ENCODE measurements at regions not wholly inside any gene's neighbourhood (a gene's known extent, or its start where the extent isn't known, plus 50 kb on each side); places are given as distances from the start of the nearest gene placed in this dataset.
A peak's percentile ranks its signal among the peaks of the same experiment; 100 is the strongest.

DNA sequence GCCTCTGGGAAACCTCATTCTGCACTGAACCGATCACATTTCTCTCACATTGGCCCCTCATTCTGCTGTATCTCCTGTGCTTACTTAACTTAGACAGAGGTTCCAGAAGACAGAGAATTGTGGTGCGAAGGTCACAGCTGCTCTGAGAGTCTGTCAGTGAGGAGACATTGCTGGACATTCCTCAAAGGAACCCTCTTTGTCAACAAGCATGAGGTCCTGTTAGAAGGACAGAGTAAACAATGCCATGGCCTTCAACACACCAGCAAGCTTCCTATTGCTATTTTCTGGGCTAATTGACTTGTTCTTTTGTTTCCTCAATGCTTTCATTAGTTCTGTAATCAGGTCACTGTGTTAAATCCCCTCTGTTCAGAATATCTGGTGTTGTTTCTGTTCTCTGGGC is 109.3 kb upstream of the FZD8 start:
- H3K9me3 Mint-ChIP-seq: no peaks in the 10 kb centered on the region
- no peaks in the 10 kb centered on the region for H3K36me3 Mint-ChIP-seq (ENCODE audit: low read depth)
- no peaks in the 10 kb centered on the region for H3K27me3 Mint-ChIP-seq (ENCODE audit: low read depth)
- DNase-seq (ENCODE audit: low read depth, low spot score): no peak
- TF ChIP-seq, protein P1, sequence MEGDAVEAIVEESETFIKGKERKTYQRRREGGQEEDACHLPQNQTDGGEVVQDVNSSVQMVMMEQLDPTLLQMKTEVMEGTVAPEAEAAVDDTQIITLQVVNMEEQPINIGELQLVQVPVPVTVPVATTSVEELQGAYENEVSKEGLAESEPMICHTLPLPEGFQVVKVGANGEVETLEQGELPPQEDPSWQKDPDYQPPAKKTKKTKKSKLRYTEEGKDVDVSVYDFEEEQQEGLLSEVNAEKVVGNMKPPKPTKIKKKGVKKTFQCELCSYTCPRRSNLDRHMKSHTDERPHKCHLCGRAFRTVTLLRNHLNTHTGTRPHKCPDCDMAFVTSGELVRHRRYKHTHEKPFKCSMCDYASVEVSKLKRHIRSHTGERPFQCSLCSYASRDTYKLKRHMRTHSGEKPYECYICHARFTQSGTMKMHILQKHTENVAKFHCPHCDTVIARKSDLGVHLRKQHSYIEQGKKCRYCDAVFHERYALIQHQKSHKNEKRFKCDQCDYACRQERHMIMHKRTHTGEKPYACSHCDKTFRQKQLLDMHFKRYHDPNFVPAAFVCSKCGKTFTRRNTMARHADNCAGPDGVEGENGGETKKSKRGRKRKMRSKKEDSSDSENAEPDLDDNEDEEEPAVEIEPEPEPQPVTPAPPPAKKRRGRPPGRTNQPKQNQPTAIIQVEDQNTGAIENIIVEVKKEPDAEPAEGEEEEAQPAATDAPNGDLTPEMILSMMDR (conservative IDR thresholded peaks at IDR 0.05): no peak
- no peak overlapping the region for H3K4me3 Mint-ChIP-seq
- peak overlapping the region; percentile 59 for H3K27ac Mint-ChIP-seq (ENCODE audit: unreplicated experiment)
- peaks cover 16% of the 10 kb centered on the region for H3K4me1 Mint-ChIP-seq

DNA sequence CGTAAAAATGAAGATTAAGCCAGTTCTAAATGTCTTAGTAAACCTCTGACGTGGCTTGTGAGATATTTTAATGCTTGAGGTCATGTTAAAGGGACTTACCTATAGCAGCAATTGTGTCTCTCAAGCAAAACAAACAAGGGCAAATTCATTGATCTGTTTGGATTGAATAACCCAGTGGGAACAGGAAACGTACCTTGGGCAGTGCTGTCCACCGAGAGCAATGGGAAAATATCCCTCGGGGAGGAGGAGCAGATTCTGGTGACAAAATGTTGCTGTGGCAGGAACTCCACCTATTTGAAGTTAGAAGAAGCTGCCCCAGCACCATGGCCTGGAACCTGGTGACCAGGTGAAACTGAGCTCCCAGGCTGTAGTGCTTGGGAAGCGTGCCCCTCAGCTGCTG is 107.1 kb upstream of the FZD8 start:
- DNase-seq (ENCODE audit: low read depth, low spot score): no peak
- peaks cover 16% of the 10 kb centered on the region for H3K4me1 Mint-ChIP-seq
- H3K9me3 Mint-ChIP-seq: no peaks in the 10 kb centered on the region
- H3K4me3 Mint-ChIP-seq: no peak overlapping the region
- H3K27me3 Mint-ChIP-seq (ENCODE audit: low read depth): no peaks in the 10 kb centered on the region
- H3K27ac Mint-ChIP-seq (ENCODE audit: unreplicated experiment): no peak overlapping the region
- no peaks in the 10 kb centered on the region for H3K36me3 Mint-ChIP-seq (ENCODE audit: low read depth)
- TF ChIP-seq, protein P1 (conservative IDR thresholded peaks at IDR 0.05): no peak

DNA sequence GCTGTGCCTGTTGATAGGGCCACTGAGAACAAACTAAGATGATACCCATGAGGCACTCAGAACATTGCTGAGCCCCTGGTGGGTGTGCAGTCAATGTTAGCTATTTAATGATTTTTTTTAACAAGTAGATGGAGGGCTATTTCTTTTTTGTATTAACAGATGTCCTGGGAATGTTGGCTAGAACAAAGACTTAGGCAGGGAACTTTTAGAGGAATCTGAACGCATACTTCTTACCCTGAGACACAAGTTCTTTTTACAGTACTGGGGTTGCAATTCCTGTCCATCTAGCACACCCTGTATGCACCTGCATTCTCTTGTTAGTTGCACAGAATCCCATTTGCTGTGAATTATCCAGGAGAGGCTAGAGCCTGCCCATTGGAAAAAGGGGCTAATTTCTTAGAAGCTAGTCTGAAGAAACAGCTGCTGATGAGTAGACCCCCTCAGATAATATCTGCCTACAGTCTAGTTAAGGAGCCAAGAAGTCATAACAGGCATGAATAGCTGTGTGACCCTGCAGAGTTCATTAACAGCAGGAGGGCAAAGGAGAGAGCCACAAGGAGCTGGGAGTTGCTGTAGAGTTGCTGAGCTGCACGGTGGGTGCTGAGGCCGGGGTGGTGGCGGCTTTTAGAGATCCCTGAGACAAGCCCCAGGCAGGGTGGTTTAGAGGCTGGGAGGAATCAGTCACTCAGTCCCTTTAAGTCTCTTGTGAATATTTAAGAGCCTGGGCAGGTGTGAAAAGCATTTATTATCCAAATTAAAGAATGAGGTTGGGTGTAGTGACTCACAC is 103.7 kb upstream of the FZD8 start:
- H3K4me1 Mint-ChIP-seq: peaks cover 9% of the 10 kb centered on the region
- no peak for DNase-seq (ENCODE audit: low read depth, low spot score)
- H3K36me3 Mint-ChIP-seq (ENCODE audit: low read depth): no peaks in the 10 kb centered on the region
- H3K9me3 Mint-ChIP-seq: no peaks in the 10 kb centered on the region
- TF ChIP-seq, protein P1 (conservative IDR thresholded peaks at IDR 0.05): no peak
- H3K27me3 Mint-ChIP-seq (ENCODE audit: low read depth): no peaks in the 10 kb centered on the region
- no peak overlapping the region for H3K4me3 Mint-ChIP-seq
- peak overlapping the region; percentile 5 for H3K27ac Mint-ChIP-seq (ENCODE audit: unreplicated experiment)

DNA sequence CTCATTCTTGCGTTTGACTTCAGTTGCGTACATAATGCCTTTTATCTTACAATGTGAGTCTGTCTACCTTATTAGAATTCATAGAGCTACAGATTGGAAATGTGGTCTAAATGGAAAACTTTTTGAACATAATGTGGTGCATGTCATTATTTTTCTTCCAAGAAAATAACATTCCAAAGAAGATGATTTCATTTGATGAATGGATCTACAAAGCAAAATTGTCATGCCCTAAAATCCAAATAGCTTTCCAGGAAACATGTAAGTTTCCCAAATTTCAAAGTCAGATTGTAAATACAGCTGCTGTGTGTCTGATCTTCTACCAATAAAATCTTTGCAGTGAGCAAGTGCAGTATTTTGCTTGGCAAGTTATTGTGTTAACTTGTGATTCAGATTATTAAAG is 101.8 kb upstream of the FZD8 start:
- no peak overlapping the region for H3K27ac Mint-ChIP-seq (ENCODE audit: unreplicated experiment)
- H3K27me3 Mint-ChIP-seq (ENCODE audit: low read depth): no peaks in the 10 kb centered on the region
- no peaks in the 10 kb centered on the region for H3K4me1 Mint-ChIP-seq
- TF ChIP-seq, protein P1 (conservative IDR thresholded peaks at IDR 0.05): no peak
- H3K9me3 Mint-ChIP-seq: peaks cover 2% of the 10 kb centered on the region
- peaks cover 2% of the 10 kb centered on the region for H3K36me3 Mint-ChIP-seq (ENCODE audit: low read depth)
- H3K4me3 Mint-ChIP-seq: no peak overlapping the region
- no peak for DNase-seq (ENCODE audit: low read depth, low spot score)

DNA sequence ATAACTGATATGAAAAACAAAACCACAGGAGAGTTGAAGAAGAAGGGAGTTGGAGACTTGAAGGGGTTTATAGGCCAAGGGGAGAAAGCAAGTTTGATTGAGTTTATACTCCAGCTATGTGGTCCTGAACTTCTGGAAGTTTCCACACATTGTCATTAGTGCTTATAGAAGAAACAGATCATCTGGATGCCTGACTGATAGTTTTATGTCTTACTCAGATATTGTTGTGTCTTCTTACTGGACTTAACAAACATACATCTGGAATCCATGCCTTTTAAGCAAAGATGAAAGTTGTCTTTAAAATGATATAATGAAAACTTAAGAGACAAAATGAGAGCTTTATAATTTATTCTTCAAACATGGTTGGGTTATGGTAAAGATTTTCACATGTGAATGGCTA is 101.3 kb upstream of the FZD8 start:
- Mint-ChIP-seq H3K27me3 (ENCODE audit: low read depth) (no peaks in the 10 kb centered on the region), H3K4me1 (no peaks in the 10 kb centered on the region), H3K36me3 (ENCODE audit: low read depth) (peaks cover 5% of the 10 kb centered on the region), H3K4me3 (no peak overlapping the region), H3K27ac (ENCODE audit: unreplicated experiment) (no peak overlapping the region), H3K9me3 (peaks cover 4% of the 10 kb centered on the region)
- no peak for DNase-seq (ENCODE audit: low read depth, low spot score)
- TF ChIP-seq, protein P1 (conservative IDR thresholded peaks at IDR 0.05): no peak

All from neural crest cell (in vitro differentiated cells).